Right ventricle myocardium inferior (tissue), 1 donor: ENCODE measurements at regions not wholly inside any gene's neighbourhood (a gene's known extent, or its start where the extent isn't known, plus 50 kb on each side); places are given as distances from the start of the nearest gene placed in this dataset.

Experiments
- ATAC-seq: fragments of 200-7000 bp; cut with Tn5 transposase; one replicate; pipeline ENCODE4 v1.9.1; 2020; ENCODE audit warnings: mild to moderate bottlenecking, moderate library complexity
- DNase-seq: peaks from one replicate; pipeline ENCODE4 v3.0.0; 2021; ENCODE audit errors: missing footprints
- intact Hi-C: fragments of 100-400 bp; cut with DNase I; formaldehyde crosslinking; loops from one replicate; pipeline ENCODE4 v1.11.0; 2022
- donor health status: DM: no; HTN: yes; CAD: no; lungs with severe emphysema.

GRCh38 chr1:58283388-58284224 lies 262.9 kb downstream of the OMA1 start:
- intact Hi-C loops, result no loop called here

DNA sequence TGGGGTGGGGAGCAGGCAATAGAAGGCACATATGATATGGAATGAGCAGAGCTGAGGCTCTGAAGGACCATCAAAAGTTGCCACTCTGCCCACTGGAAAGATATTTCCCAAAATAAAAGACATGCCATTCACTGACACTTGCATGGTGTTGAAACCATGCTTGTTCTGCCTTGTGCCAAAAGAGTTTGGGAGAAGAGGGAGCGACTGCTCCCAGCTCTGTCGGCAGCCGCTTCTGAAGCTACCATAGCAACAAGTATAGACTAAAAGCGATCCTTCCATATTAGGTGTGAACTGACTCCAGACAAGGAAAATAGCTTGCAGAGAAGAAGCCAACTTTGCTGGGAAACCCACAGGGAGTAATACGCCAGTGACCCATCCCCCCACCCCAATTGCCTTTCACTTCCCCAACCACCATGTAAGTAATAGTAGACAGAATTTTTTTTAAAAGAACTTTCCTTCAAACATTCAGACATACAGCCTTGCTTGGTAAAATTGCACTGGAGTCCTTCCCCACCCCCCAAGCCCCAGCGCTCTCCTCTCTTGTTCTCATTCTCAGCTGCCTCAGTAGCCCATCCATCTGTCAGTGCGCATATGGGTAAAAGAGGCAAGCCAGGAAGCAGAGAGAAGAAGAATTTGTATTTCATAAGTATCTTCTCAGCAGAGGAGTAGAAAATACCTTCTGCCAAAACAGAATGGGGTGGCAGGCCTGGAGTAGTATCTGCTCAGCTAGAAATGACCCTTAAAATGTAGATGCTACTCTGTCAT lies 263.7 kb downstream of the OMA1 start:
- peak; percentile 90 for ATAC-seq
- no peak for DNase-seq
- intact Hi-C loops, result no loop called here

More at GRCh38 chr1:58283388-58284224, 262.9 kb downstream of the OMA1 start:
- ATAC-seq, result no peak
- DNase-seq, result no peak

GRCh38 chr1:58266242-58266641 lies 280.3 kb downstream of the OMA1 start:
- intact Hi-C loops, result no loop called here
- DNase-seq, result no peak
- ATAC-seq, result no peak

- intact Hi-C loops, result no loop called here
- ATAC-seq (no peak), DNase-seq (no peak)
Measured at GRCh38 chr1:58264462-58264861, 282.1 kb downstream of the OMA1 start.

DNA sequence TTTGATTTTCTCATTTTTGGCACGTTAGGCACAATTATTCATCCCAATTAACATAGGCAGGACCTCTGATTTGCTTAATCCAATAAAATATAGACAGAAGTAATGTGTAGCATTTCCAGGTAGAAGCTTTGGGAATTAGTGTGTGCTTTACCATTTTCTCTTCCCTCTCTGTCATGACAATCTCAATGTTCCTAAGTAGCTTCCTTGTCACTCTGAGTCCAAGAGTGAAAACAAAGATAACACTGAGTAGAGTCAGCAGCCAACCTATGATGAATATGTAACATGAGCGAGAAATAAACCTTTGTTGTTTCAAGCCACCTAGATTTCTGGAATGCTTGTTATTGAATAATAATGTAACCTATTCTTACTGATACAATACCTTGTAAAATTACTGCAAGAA lies 283.8 kb downstream of the OMA1 start:
- intact Hi-C loops, result no loop called here
- DNase-seq (no peak), ATAC-seq (no peak)

DNA sequence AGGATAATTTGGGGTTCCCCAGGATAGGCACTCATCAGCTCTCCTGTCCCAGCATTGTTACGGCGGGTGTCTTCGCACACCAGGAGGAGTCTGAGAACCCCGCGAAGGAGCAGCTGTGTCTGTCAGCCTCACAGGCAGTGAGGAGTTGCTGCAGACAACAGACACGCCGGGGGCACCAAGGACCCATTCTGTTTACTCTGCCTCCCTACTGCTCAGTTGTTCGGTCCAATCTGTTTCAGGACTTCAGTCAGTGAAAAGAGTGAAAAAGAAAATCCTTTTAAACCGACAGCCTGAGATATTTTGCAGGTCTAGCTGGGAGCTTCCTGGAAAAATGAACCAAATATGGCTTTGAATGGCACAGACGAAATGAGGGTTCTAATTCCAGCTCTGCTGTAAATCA lies 288.4 kb downstream of the OMA1 start:
- no peak for ATAC-seq
- intact Hi-C loops, result no loop called here
- no peak for DNase-seq

DNA sequence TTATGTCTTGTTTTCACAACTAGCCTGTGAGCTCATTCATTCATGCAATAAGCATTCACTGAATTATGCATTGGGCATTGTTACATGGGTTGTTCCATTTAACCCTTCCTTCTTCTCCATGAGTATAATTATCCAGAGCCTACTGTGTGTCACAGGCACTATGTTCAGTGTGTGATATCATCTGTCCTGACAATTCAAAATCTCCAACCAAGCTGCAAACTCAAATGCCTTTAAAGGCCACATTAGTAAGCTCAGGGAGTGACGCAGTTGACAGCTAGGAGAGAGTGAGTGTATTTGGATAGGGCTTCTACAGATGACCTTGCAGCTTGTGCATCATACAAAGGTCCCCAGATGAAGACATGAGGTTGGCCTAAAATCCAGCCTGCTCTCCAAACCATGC lies 289.5 kb downstream of the OMA1 start:
- intact Hi-C loops, result no loop called here
- no peak for ATAC-seq
- no peak for DNase-seq

DNA sequence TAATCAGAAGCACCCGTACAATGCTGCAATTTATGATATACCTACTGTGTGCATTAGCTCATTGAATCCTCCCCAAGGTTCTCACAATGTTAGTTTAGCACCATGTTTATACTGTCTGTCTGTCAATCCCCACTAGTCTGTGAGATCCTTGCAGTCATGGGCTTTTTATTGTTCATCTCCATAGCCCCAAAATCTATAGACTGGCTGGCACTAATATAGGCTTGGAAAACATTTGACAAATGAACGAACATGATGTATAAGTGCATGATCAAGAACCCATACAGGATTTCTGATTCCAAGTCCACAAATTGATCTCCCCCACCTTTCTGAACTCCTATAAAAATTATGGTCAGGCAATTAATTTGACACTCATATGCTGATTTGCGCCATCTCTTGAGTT lies 290.0 kb downstream of the OMA1 start:
- ATAC-seq (no peak), DNase-seq (no peak)
- intact Hi-C loops, result no loop called here

- DNase-seq (no peak), ATAC-seq (no peak)
- intact Hi-C loops, result no loop called here
Measured at GRCh38 chr1:58256041-58256440, 290.5 kb downstream of the OMA1 start.

DNA sequence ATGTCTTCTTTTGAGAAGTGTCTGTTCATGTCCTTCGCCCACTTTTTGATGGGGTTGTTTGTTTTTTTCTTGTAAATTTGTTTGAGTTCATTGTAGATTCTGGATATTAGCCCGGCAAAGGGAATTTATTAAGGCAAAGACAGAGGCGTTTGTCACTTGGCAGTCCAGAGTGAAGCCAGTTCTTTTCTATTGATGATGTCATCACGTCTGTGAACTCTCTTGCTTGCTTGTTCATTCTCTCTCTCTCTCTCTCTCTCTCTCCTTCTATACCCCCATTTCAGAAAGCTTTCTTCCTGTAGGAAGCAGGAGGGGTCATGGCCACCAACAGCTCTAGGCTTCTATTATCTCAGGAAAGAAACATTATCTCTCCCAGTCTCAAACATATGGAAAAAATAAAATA lies 291.3 kb downstream of the OMA1 start:
- no peak for ATAC-seq

GRCh38 chr1:58251430-58252073 lies 295.0 kb downstream of the OMA1 start:
- intact Hi-C loops, result no loop called here
- ATAC-seq (no peak), DNase-seq (no peak)

More for the DNA sequence above, 291.3 kb downstream of the OMA1 start:
- DNase-seq, result no peak
- intact Hi-C loops, result no loop called here

DNA sequence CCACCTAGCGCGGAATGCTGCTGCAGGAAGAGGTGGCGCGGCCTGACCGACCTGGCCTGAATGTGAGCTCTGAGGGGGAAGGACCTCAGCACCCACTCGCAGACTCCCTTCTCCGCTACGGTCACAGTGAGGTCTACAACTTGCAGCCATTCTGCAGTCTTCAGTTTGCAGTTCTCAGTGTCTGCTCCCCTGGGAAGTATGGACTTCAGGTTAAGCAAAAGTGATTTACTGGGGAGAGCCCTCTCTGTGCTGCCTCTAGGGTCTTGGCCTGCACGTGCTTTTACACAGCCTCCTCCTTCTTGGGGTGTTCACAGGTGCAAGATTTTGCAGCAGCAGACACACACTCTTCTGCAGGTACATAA lies 296.0 kb downstream of the OMA1 start:
- ATAC-seq (no peak), DNase-seq (no peak)
- intact Hi-C loops, result no loop called here

- ATAC-seq (peak; percentile 46), DNase-seq (no peak)
- intact Hi-C loops, result no loop called here
Measured at GRCh38 chr1:58249737-58250586, 296.6 kb downstream of the OMA1 start.

DNA sequence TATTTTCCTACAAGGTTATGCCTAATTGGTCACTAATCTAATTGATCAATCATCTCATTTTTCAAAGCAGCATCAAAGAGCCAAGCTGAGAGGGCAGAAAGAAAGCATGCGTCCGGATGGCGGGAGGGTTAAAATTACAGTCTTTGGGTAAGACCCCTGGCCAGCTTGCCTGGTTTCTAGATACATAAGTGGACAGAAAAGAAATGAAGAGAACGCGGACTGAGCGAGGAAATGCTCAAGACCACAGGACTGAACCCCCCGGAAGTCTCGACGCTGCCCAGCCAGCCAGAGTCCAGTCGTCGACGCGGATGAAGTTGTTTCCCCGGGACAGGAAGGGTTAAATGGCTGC lies 297.2 kb downstream of the OMA1 start:
- ATAC-seq (no peak), DNase-seq (no peak)
- intact Hi-C loops, result no loop called here

GRCh38 chr1:58248791-58249190 lies 297.7 kb downstream of the OMA1 start:
- DNase-seq, result no peak
- intact Hi-C loops, result no loop called here

GRCh38 chr1:58248072-58248471 lies 298.5 kb downstream of the OMA1 start:
- ATAC-seq (no peak), DNase-seq (no peak)
- intact Hi-C loops, result no loop called here

More at GRCh38 chr1:58248791-58249190, 297.7 kb downstream of the OMA1 start:
- ATAC-seq, result no peak

DNA sequence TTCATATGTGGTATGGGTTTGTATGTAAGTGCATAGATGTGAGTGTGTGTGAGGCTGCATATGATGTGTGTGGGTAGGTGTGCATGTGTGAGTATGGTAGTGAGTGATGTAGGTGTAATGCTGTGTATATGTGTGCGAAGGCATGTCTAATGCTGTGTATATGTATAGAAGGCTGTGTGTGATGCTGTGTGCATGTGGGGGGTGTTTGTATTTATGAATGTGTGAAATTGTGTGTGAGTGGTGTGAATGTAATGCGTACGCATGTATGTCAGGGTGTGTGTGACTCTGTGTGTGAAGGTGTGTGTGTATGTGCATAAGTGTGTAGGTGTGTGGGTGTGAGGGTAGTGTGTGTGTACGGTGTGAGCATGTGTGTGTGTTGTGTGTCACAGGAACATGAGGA lies 300.0 kb downstream of the OMA1 start:
- no peak for DNase-seq
- intact Hi-C loops, result no loop called here
- no peak for ATAC-seq

DNA sequence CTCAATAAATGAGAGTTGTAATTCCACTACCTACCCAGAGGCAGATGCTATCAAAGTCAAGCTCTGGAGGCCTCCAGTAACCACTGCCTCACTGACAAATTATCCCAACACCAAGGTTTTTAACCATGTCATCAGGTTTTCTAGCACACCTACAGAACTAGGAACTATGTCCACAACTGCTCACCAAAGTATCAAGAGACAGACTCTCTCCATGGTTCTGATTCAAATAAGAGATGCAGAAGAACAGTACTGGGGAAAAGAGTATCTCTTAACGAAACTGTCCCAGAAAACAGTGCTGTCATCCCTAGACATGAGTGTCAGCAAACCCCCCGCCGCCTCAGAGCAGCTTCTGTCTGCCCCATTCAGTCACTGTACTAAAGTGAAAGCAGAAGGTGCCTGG lies 301.7 kb downstream of the OMA1 start:
- no peak for DNase-seq
- intact Hi-C loops, result no loop called here

GRCh38 chr1:58238846-58239245 lies 307.7 kb downstream of the OMA1 start:
- no peak for DNase-seq
- no peak for ATAC-seq
- intact Hi-C loops, result no loop called here

More for the DNA sequence above, 301.7 kb downstream of the OMA1 start:
- no peak for ATAC-seq
